ENCODE measurements at regions not wholly inside any gene's neighbourhood (a gene's known extent, or its start where the extent isn't known, plus 50 kb on each side); places are given as distances from the start of the nearest gene placed in this dataset.

DNA sequence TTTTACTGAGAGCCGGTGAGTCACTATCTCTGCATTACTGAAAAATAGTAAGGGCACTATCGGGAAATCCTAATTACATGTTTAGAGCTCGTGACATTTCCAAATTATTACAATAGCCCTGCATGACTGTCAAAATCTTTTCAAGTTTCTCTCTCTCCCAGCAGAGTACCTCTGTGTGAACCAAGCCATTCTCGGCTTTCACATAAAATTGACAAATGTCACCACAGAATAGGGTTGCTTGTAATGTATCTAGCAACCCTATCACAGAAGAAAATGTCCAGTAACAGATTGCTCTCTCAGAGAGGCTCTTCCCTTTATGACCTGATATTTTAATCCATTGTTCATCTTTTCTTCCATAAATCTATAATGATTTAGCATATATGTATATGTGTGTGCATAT, 144.8 kb upstream of the GNPDA2 start:
- no peak for TF ChIP-seq TEAD4 (IDR thresholded peaks at IDR 0.05)
- no peak for TF ChIP-seq CREB1 (IDR thresholded peaks at IDR 0.05; ENCODE audit: low read depth)
- TF ChIP-seq TAF1 (IDR thresholded peaks at IDR 0.05; ENCODE audit: low read depth): no peak
- no peak for TF ChIP-seq EP300 (IDR thresholded peaks at IDR 0.05; ENCODE audit: borderline replicate concordance)
- TF ChIP-seq YY1 (IDR thresholded peaks at IDR 0.05; ENCODE audit: low read depth): no peak
- TF ChIP-seq, protein P1, sequence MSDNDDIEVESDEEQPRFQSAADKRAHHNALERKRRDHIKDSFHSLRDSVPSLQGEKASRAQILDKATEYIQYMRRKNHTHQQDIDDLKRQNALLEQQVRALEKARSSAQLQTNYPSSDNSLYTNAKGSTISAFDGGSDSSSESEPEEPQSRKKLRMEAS (IDR thresholded peaks at IDR 0.05): no peak
- no peak for TF ChIP-seq RAD21 (IDR thresholded peaks at IDR 0.05; ENCODE audit: low read depth)
- TF ChIP-seq CEBPB (IDR thresholded peaks at IDR 0.05): no peak

All from Ishikawa (cell line).